Esophagus squamous epithelium (tissue), 4 donors: ENCODE measurements at regions not wholly inside any gene's neighbourhood (a gene's known extent, or its start where the extent isn't known, plus 50 kb on each side); places are given as distances from the start of the nearest gene placed in this dataset.

Experiments
- CTCF ChIP-seq, 6 experiments: fragments of 450-650 bp in 4 of 6; fragments of 200-600 bp in 2 of 6; sonication (generic) in 2 of 6; IDR thresholded peaks; one replicate each; pipeline ENCODE4 v1.5.1; 2016 to 2019; ENCODE audit warnings: antibody characterized with exemption in 6 of 6, mild to moderate bottlenecking in 4 of 6, moderate library complexity in 4 of 6
- POLR2A ChIP-seq, 4 donors: fragments of 450-650 bp; IDR thresholded peaks; one replicate each; pipeline ENCODE4 v1.6.1; 2017; ENCODE audit warnings: antibody characterized with exemption in 4 of 4, mild to moderate bottlenecking in 4 of 4, moderate library complexity in 3 of 4

DNA sequence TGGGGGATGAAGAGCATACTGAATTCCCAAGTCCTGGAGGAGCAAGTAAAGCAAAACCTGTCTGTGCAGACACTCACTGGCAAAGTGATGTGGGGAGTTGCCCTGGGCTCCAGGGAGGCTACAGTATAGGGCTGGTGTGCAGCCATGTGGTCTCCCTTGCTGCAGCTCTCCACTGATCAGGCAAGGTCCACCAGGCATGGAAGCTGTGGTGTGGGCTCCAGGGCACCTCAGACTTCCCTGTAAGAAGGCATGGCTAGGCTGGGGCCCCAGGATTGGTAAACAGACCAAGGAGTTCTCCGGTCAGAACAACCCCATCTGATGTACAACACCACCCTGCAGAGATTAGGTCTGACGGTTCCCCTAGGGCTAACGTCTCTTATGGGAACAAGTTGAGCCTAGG, 241.9 kb upstream of the NDST4 start:
- TF ChIP-seq CTCF (IDR thresholded peaks at IDR 0.05) (no peak), POLR2A (IDR thresholded peaks at IDR 0.05) (no peak)
